Fibroblast of skin of right biceps (primary cell): ENCODE measurements at regions not wholly inside any gene's neighbourhood (a gene's known extent, or its start where the extent isn't known, plus 50 kb on each side); places are given as distances from the start of the nearest gene placed in this dataset.
"Not testable (repeated sequence)": the region's sequence is repeated elsewhere in the genome, so short reads cannot be mapped to it uniquely, and the experiment has no call there.

Experiments used
- DNase-seq: peaks from one replicate; pipeline ENCODE4 v3.0.0-alpha.2; 2013

- DNase-seq: no peak
Observed at GRCh38 chr4:84378983-84379382, 120.1 kb downstream of the NKX6-1 start.

GRCh38 chr4:84378356-84378755 is 120.7 kb downstream of the NKX6-1 start:
- DNase-seq: no peak

GRCh38 chr4:84366907-84367306 is 132.2 kb downstream of the NKX6-1 start:
- DNase-seq: no peak

GRCh38 chr4:84366161-84366560 is 132.9 kb downstream of the NKX6-1 start:
- DNase-seq: peak; percentile 10

GRCh38 chr4:84362896-84363655 is 136.0 kb downstream of the NKX6-1 start:
- DNase-seq: no peak

GRCh38 chr4:84342161-84342560 is 156.9 kb downstream of the NKX6-1 start:
- no peak for DNase-seq

- no peak for DNase-seq
Observed at GRCh38 chr4:84341559-84341958, 157.5 kb downstream of the NKX6-1 start.

GRCh38 chr4:84338367-84338766 is 160.7 kb downstream of the NKX6-1 start:
- no peak for DNase-seq

- DNase-seq: no peak
Observed at GRCh38 chr4:84336964-84337705, 162.0 kb downstream of the NKX6-1 start.

- no peak for DNase-seq
Observed at GRCh38 chr4:84327526-84327925, 171.6 kb downstream of the NKX6-1 start.

- DNase-seq: no peak
Observed at GRCh38 chr4:84325625-84326024, 173.5 kb downstream of the NKX6-1 start.

GRCh38 chr4:84324303-84325245 is 174.5 kb downstream of the NKX6-1 start:
- DNase-seq: no peak

GRCh38 chr4:84319124-84319523 is 180.0 kb downstream of the NKX6-1 start:
- DNase-seq: no peak

- no peak for DNase-seq
Observed at GRCh38 chr4:84317513-84317912, 181.6 kb downstream of the NKX6-1 start.

GRCh38 chr4:84312426-84313012 is 186.6 kb downstream of the NKX6-1 start:
- DNase-seq: no peak

- no peak for DNase-seq
Observed at GRCh38 chr4:84309191-84309590, 189.9 kb downstream of the NKX6-1 start.

GRCh38 chr4:84298719-84299254 is 200.3 kb downstream of the NKX6-1 start:
- not testable (repeated sequence) for DNase-seq

GRCh38 chr4:84298023-84298718 is 200.9 kb downstream of the NKX6-1 start:
- no peak for DNase-seq

GRCh38 chr4:84291969-84292368 is 207.1 kb downstream of the NKX6-1 start:
- no peak for DNase-seq

- DNase-seq: no peak
Observed at GRCh38 chr4:84286048-84286447, 213.0 kb downstream of the NKX6-1 start.

GRCh38 chr4:84279678-84280077 is 219.4 kb downstream of the NKX6-1 start:
- no peak for DNase-seq

GRCh38 chr4:84277923-84278322 is 221.2 kb downstream of the NKX6-1 start:
- no peak for DNase-seq
